ENCODE measurements at regions not wholly inside any gene's neighbourhood (a gene's known extent, or its start where the extent isn't known, plus 50 kb on each side); places are given as distances from the start of the nearest gene placed in this dataset.

DNA sequence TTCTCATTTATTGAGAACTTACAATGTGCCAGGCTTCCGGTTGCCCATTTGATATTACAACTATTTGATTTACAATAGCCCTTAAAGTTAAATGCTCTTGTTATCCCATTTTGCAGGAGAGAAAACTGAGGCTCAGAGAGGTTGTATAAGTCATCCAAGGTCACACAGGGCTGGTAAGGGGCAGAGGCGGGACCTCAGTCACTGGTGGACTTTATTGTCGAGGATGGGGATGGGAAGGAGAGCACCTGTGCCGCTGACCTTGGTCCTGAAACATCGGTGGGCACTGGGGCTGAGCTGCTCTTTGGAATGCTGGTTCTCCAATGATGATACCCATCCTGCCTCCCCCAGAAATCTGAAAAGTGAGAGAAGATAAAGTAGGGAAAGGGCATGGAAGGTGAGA, 265.4 kb downstream of the MIAT start:
- Histone ChIP-seq H3K4ac (replicated peaks; ENCODE audit: insufficient read length, low read depth, low read length) (no peak overlapping the region), H3K9me3 (ENCODE audit: insufficient read depth in 2 of 2, low read depth in 1 of 2, low read length in 1 of 2) (no peaks in the 10 kb centered on the region), H3K79me1 (ENCODE audit: low read depth, low read length) (no peaks in the 10 kb centered on the region), H3K79me2 (ENCODE audit: control insufficient read depth in 1 of 2, insufficient read depth in 2 of 2, low read length in 2 of 2) (no peaks in the 10 kb centered on the region), H4K8ac (ENCODE audit: extremely low read depth, insufficient read depth, low read length) (no peak overlapping the region), H2AFZ (ENCODE audit: low read length) (no peak overlapping the region), H3K4me2 (ENCODE audit: insufficient read depth in 1 of 2, low read depth in 2 of 2, low read length in 2 of 2) (no peak overlapping the region), H3K9ac (replicated peaks in 1 of 4; ENCODE audit: extremely low read depth in 1 of 4, low read depth in 3 of 4, low read length in 3 of 4) (no peak overlapping the region), H4K5ac (ENCODE audit: insufficient read length, low read depth, low read length) (no peak overlapping the region), H3K56ac (replicated peaks; ENCODE audit: insufficient read length, low read depth, low read length) (no peak overlapping the region), H4K91ac (replicated peaks; ENCODE audit: insufficient read length, low read length) (no peak overlapping the region), H2AK5ac (ENCODE audit: low read depth, low read length) (no peak overlapping the region), H3K23ac (ENCODE audit: insufficient read length) (no peak overlapping the region), H3K27ac (ENCODE audit: low read depth, low read length) (no peak overlapping the region), H2BK120ac (replicated peaks; ENCODE audit: low read depth, low read length) (no peak overlapping the region), H2BK5ac (ENCODE audit: low read depth, low read length) (no peak overlapping the region), H3K27me3 (replicated peaks in 1 of 4; ENCODE audit: control insufficient read depth in 3 of 4, extremely low read depth in 1 of 4, insufficient read depth in 3 of 4, low read length in 3 of 4) (peaks cover 0 to 2% (median 0%) of the 10 kb centered on the region in 4 experiments; a peak in 2 of 7 replicates), H3K4me1 (replicated peaks in 1 of 4; ENCODE audit: control insufficient read depth in 3 of 4, insufficient read depth in 4 of 4, low read length in 3 of 4) (peaks cover 0 to 11% (median 4%) of the 10 kb centered on the region in 4 experiments; a peak in 4 of 7 replicates), H2BK12ac (ENCODE audit: low read depth, low read length) (no peak overlapping the region), H3K23me2 (ENCODE audit: low read depth, low read length) (no peaks in the 10 kb centered on the region), H2BK15ac (ENCODE audit: low read length) (no peak overlapping the region), H2BK20ac (ENCODE audit: low read length) (no peak overlapping the region), H3K36me3 (ENCODE audit: control insufficient read depth in 2 of 4, insufficient read depth in 4 of 4, low read length in 3 of 4) (no peaks in the 10 kb centered on the region), H4K20me1 (replicated peaks in 1 of 2; ENCODE audit: control insufficient read depth in 1 of 2, insufficient read depth in 2 of 2, low read length in 2 of 2) (no peaks in the 10 kb centered on the region), H3K18ac (ENCODE audit: extremely low read depth, low read length) (no peak overlapping the region), H3K4me3 (ENCODE audit: extremely low read depth in 1 of 4, insufficient read depth in 2 of 4, low read depth in 3 of 4, low read length in 4 of 4) (no peak overlapping the region), H3K14ac (ENCODE audit: insufficient read length) (no peak overlapping the region)
- POLR2A ChIA-PET (ENCODE audit: partially characterized antibody), result interaction anchor here (1.0 kb wide), 1 partner anchor 100 kb away, joined by 3 read pairs; no protein-coding TSS in a partner anchor
- CTCF ChIA-PET (ENCODE audit: partially characterized antibody), result interaction anchor here (1.3 kb wide), 1 partner anchor 12 kb away, joined by 3 read pairs; no protein-coding TSS in a partner anchor
- FAIRE-seq (peak; percentile 45), DNase-seq (ENCODE audit: low read depth in 1 of 2, low spot score in 2 of 2) (peak in 1 of 2 experiments; percentile 86)
- WGBS, 2 experiments (ENCODE audit: extremely low coverage in 1 of 2, insufficient coverage in 1 of 2, insufficient read length in 1 of 2, insufficient replicate concordance in 2 of 2, low coverage in 1 of 2, low lambda C conversion rate in 2 of 2, missing lambda C conversion rate in 1 of 2), result 57% methylated on average over 5 of the region's 5 CpGs; no CpG with 5 or more reads in 1 of the 2 experiments
- TF ChIP-seq RAD21 (IDR thresholded peaks at IDR 0.05 in 1 of 2, conservative IDR thresholded peaks at IDR 0.05 in 1 of 2; ENCODE audit: low read depth in 2 of 2, low read length in 2 of 2) (0 out of 4 replicates have a peak, but pooled peaks of 1 of the 2 experiments have one; percentile 2), PHF8 (conservative IDR thresholded peaks at IDR 0.05; ENCODE audit: low read depth, low read length) (no peak), RXRA (IDR thresholded peaks at IDR 0.05; ENCODE audit: insufficient read depth, low read depth, low read length) (no peak), NRF1 (IDR thresholded peaks at IDR 0.05; ENCODE audit: low read depth, low read length) (no peak), SP1 (IDR thresholded peaks at IDR 0.05; ENCODE audit: low read depth, low read length) (no peak), TAF1 (IDR thresholded peaks at IDR 0.05; ENCODE audit: low read depth, low read length) (no peak), ZNF274 (IDR thresholded peaks at IDR 0.05; ENCODE audit: borderline replicate concordance, extremely low read depth, low read length) (no peak), POU5F1 (IDR thresholded peaks at IDR 0.05; ENCODE audit: low read depth, low read length) (no peak), TCF12 (IDR thresholded peaks at IDR 0.05; ENCODE audit: low read depth, low read length) (no peak; the same call in 1 of the 2 replicates), SIRT6 (IDR thresholded peaks at IDR 0.05; ENCODE audit: low read length) (no peak), CTBP2 (IDR thresholded peaks at IDR 0.05; ENCODE audit: borderline replicate concordance, insufficient read depth, insufficient read length, low read length) (no peak), MAFK (IDR thresholded peaks at IDR 0.05; ENCODE audit: low read depth, low read length) (no peak), YY1 (IDR thresholded peaks at IDR 0.05; ENCODE audit: low read depth, low read length) (no peak), POLR2A (IDR thresholded peaks at IDR 0.05; ENCODE audit: control extremely low read depth in 1 of 2, low read depth in 2 of 2, low read length in 2 of 2) (no peak), BCL11A (IDR thresholded peaks at IDR 0.05; ENCODE audit: low read depth in 2 of 2, low read length in 2 of 2) (no peak), TAF7 (optimal IDR thresholded peaks at IDR 0.05; ENCODE audit: borderline replicate concordance, low read depth, low read length) (no peak)

All from H1 (cell line).